ENCODE measurements at regions not wholly inside any gene's neighbourhood (a gene's known extent, or its start where the extent isn't known, plus 50 kb on each side); places are given as distances from the start of the nearest gene placed in this dataset.

DNA sequence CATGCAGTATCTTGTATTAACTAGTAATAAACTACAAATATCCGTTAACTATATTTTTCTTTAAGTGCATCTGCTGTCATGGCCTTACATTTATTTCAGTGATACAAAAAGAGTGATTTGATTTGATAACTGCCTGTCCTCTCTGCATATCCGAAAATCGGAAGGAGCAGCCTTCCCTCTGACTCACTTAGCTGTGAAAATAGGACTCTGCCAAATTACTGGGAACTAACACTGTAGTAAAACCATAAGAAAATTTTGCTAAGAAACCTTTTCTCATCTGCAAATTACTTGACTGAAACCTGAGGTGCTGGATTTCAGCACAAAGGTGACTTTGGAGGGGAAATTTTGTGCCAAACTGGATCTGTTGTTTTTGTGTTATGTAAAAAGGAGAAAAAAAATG, 176.6 kb upstream of the MKLN1 start:
- WGBS (ENCODE audit: insufficient coverage), result no CpG with 5 or more reads among the region's 3 CpGs
- Mint-ChIP-seq H3K27me3 (no peaks in the 10 kb centered on the region), H3K9me3 (ENCODE audit: insufficient read depth) (no peaks in the 10 kb centered on the region), H3K4me3 (no peak overlapping the region), H3K27ac (no peak overlapping the region), H3K4me1 (no peaks in the 10 kb centered on the region)
- POLR2A ChIA-PET, result no interaction called here
- CTCF ChIA-PET, result interaction anchor here (1.4 to 1.5 kb wide), 2 partner anchors 27 kb away, joined by 3 to 6 read pairs; no protein-coding TSS in a partner anchor
- H3K4me2 ChIP-seq (replicated peaks; ENCODE audit: low read depth, low read length, poor library complexity, severe bottlenecking), result no peak overlapping the region
- H3K79me2 ChIP-seq (ENCODE audit: control insufficient read depth, insufficient read depth, low read length), result no peaks in the 10 kb centered on the region
- no peak for ATAC-seq (ENCODE audit: low read depth)
- intact Hi-C loops (cut with micrococcal nuclease), result no loop called here
- no peaks in the 10 kb centered on the region for H3K36me3 ChIP-seq (replicated peaks in 1 of 2; ENCODE audit: control extremely low read depth in 1 of 2, control insufficient read depth in 1 of 2, extremely low read depth in 1 of 2, insufficient read depth in 2 of 2, low read length in 1 of 2)
- TF ChIP-seq EZH2 (IDR thresholded peaks at IDR 0.05; ENCODE audit: borderline replicate concordance, insufficient read depth, low read depth, low read length, poor library complexity, severe bottlenecking), result no peak
- TF ChIP-seq, protein P1, sequence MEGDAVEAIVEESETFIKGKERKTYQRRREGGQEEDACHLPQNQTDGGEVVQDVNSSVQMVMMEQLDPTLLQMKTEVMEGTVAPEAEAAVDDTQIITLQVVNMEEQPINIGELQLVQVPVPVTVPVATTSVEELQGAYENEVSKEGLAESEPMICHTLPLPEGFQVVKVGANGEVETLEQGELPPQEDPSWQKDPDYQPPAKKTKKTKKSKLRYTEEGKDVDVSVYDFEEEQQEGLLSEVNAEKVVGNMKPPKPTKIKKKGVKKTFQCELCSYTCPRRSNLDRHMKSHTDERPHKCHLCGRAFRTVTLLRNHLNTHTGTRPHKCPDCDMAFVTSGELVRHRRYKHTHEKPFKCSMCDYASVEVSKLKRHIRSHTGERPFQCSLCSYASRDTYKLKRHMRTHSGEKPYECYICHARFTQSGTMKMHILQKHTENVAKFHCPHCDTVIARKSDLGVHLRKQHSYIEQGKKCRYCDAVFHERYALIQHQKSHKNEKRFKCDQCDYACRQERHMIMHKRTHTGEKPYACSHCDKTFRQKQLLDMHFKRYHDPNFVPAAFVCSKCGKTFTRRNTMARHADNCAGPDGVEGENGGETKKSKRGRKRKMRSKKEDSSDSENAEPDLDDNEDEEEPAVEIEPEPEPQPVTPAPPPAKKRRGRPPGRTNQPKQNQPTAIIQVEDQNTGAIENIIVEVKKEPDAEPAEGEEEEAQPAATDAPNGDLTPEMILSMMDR (IDR thresholded peaks at IDR 0.05), result no peak
- H3K27ac ChIP-seq (ENCODE audit: low read length in 2 of 2), result no peak overlapping the region
- H3K4me3 ChIP-seq (ENCODE audit: control extremely low read depth in 1 of 5, extremely low read depth in 1 of 5, insufficient read depth in 1 of 5, low read depth in 2 of 5, low read length in 4 of 5), result no peak overlapping the region
- H3K9me3 ChIP-seq (ENCODE audit: control extremely low read depth in 1 of 3, control insufficient read depth in 2 of 3, insufficient read depth in 1 of 3, low read length in 2 of 3), result no peaks in the 10 kb centered on the region
- H4K20me1 ChIP-seq (ENCODE audit: control insufficient read depth, insufficient read depth, low read length, poor library complexity, severe bottlenecking), result no peaks in the 10 kb centered on the region
- H3K27me3 ChIP-seq (replicated peaks in 1 of 4; ENCODE audit: control extremely low read depth in 1 of 4, control insufficient read depth in 3 of 4, insufficient read depth in 4 of 4, low read length in 3 of 4), result no peaks in the 10 kb centered on the region
- no peak for DNase-seq
- H3K9ac ChIP-seq (ENCODE audit: low read length), result no peak overlapping the region
- no peaks in the 10 kb centered on the region for H3K4me1 ChIP-seq (ENCODE audit: control insufficient read depth in 2 of 2, insufficient read depth in 2 of 2, low read length in 2 of 2)
- H2AFZ ChIP-seq (ENCODE audit: insufficient read depth, low read depth, low read length, poor library complexity, severe bottlenecking), result no peak overlapping the region

DNA sequence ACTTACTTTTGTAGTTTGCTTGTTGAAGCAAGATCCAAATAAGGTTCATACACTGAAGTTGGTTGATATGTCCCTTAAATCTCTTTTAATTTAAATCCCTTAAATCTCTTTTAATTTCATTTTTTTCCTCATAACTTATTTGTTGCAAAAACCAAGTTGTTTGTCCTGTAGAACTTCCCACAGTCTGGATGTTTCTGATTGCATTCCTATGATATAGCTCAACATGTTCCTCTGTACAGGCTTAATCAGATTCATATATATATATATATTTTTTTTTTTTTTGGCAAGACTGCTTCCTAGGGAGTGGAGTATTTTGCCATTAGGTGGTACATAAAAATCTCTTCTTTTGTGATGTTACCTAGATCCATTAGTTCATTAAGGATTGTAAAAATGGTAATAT, 174.9 kb upstream of the MKLN1 start:
- intact Hi-C loops (cut with micrococcal nuclease), result no loop called here
- no peaks in the 10 kb centered on the region for H3K9me3 Mint-ChIP-seq (ENCODE audit: insufficient read depth)
- no peaks in the 10 kb centered on the region for H3K79me2 ChIP-seq (ENCODE audit: control insufficient read depth, insufficient read depth, low read length)
- no peak overlapping the region for H3K27ac Mint-ChIP-seq
- POLR2A ChIA-PET, result no interaction called here
- no peak overlapping the region for H3K4me2 ChIP-seq (replicated peaks; ENCODE audit: low read depth, low read length, poor library complexity, severe bottlenecking)
- no peaks in the 10 kb centered on the region for H3K27me3 ChIP-seq (replicated peaks in 1 of 4; ENCODE audit: control extremely low read depth in 1 of 4, control insufficient read depth in 3 of 4, insufficient read depth in 4 of 4, low read length in 3 of 4)
- no peaks in the 10 kb centered on the region for H3K4me1 Mint-ChIP-seq
- CTCF ChIA-PET, result no interaction called here
- ATAC-seq (ENCODE audit: low read depth) (no peak), DNase-seq (no peak)
- H3K4me3 ChIP-seq (ENCODE audit: control extremely low read depth in 1 of 5, extremely low read depth in 1 of 5, insufficient read depth in 1 of 5, low read depth in 2 of 5, low read length in 4 of 5), result no peak overlapping the region
- no peak overlapping the region for H3K4me3 Mint-ChIP-seq
- no peaks in the 10 kb centered on the region for H3K36me3 ChIP-seq (replicated peaks in 1 of 2; ENCODE audit: control extremely low read depth in 1 of 2, control insufficient read depth in 1 of 2, extremely low read depth in 1 of 2, insufficient read depth in 2 of 2, low read length in 1 of 2)
- no peak overlapping the region for H3K9ac ChIP-seq (ENCODE audit: low read length)
- H3K27me3 Mint-ChIP-seq, result no peaks in the 10 kb centered on the region
- no peak overlapping the region for H2AFZ ChIP-seq (ENCODE audit: insufficient read depth, low read depth, low read length, poor library complexity, severe bottlenecking)
- H3K27ac ChIP-seq (ENCODE audit: low read length in 2 of 2), result no peak overlapping the region
- TF ChIP-seq EZH2 (IDR thresholded peaks at IDR 0.05; ENCODE audit: borderline replicate concordance, insufficient read depth, low read depth, low read length, poor library complexity, severe bottlenecking), result no peak
- TF ChIP-seq, protein P1 (IDR thresholded peaks at IDR 0.05), result no peak
- no peaks in the 10 kb centered on the region for H4K20me1 ChIP-seq (ENCODE audit: control insufficient read depth, insufficient read depth, low read length, poor library complexity, severe bottlenecking)
- no peaks in the 10 kb centered on the region for H3K9me3 ChIP-seq (ENCODE audit: control extremely low read depth in 1 of 3, control insufficient read depth in 2 of 3, insufficient read depth in 1 of 3, low read length in 2 of 3)
- H3K4me1 ChIP-seq (ENCODE audit: control insufficient read depth in 2 of 2, insufficient read depth in 2 of 2, low read length in 2 of 2), result no peaks in the 10 kb centered on the region

Measured in B cell (primary cell).